GM20000 (cell line): ENCODE measurements at regions not wholly inside any gene's neighbourhood (a gene's known extent, or its start where the extent isn't known, plus 50 kb on each side); places are given as distances from the start of the nearest gene placed in this dataset.
"Not testable (repeated sequence)": the region's sequence is repeated elsewhere in the genome, so short reads cannot be mapped to it uniquely, and the experiment has no call there.

Source experiments
- DNase-seq: peaks from one replicate; pipeline ENCODE4 v3.0.0; 2012; ENCODE audit warnings: low spot score
- CTCF ChIP-seq: IDR thresholded peaks from 2 replicates; pipeline ENCODE4 v1.5.1; 2012; ENCODE audit warnings: mild to moderate bottlenecking, control low read depth; ENCODE audit errors: extremely low read depth, missing control alignments

- no peak for TF ChIP-seq CTCF
- DNase-seq = no peak
Observed at GRCh38 chr2:57204364-57204763, 842.2 kb upstream of the VRK2 start.

GRCh38 chr2:57205241-57205640 is 841.4 kb upstream of the VRK2 start:
- no peak for DNase-seq

GRCh38 chr2:57207191-57207590 is 839.4 kb upstream of the VRK2 start:
- no peak for TF ChIP-seq CTCF
- no peak for DNase-seq

More at GRCh38 chr2:57205241-57205640, 841.4 kb upstream of the VRK2 start:
- no peak for TF ChIP-seq CTCF

GRCh38 chr2:57209799-57210198 is 836.8 kb upstream of the VRK2 start:
- TF ChIP-seq CTCF = no peak

GRCh38 chr2:57210855-57211254 is 835.8 kb upstream of the VRK2 start:
- TF ChIP-seq CTCF = no peak

More at GRCh38 chr2:57209799-57210198, 836.8 kb upstream of the VRK2 start:
- no peak for DNase-seq

GRCh38 chr2:57217013-57217412 is 829.6 kb upstream of the VRK2 start:
- no peak for TF ChIP-seq CTCF
- no peak for DNase-seq

More at GRCh38 chr2:57210855-57211254, 835.8 kb upstream of the VRK2 start:
- no peak for DNase-seq

- no peak for DNase-seq
- no peak for TF ChIP-seq CTCF
Observed at GRCh38 chr2:57218206-57218605, 828.4 kb upstream of the VRK2 start.

GRCh38 chr2:57229706-57230105 is 816.9 kb upstream of the VRK2 start:
- not testable (repeated sequence) for DNase-seq

- DNase-seq = not testable (repeated sequence)
Observed at GRCh38 chr2:57232341-57232740, 814.3 kb upstream of the VRK2 start.

- DNase-seq = not testable (repeated sequence)
Observed at GRCh38 chr2:57251495-57251894, 795.1 kb upstream of the VRK2 start.

GRCh38 chr2:57276408-57276807 is 770.2 kb upstream of the VRK2 start:
- not testable (repeated sequence) for DNase-seq
